ENCODE measurements at regions not wholly inside any gene's neighbourhood (a gene's known extent, or its start where the extent isn't known, plus 50 kb on each side); places are given as distances from the start of the nearest gene placed in this dataset.

GRCh38 chr1:5287178-5288150 is 633.1 kb downstream of the AJAP1 start:
- no peak for TF ChIP-seq CTCF (IDR thresholded peaks at IDR 0.05)
- ChIA-PET CTCF (no interaction called here), POLR2A (no interaction called here)
- Mint-ChIP-seq H3K4me1 (no peaks in the 10 kb centered on the region), H3K27ac (no peak overlapping the region), H3K36me3 (ENCODE audit: low read depth) (no peaks in the 10 kb centered on the region), H3K27me3 (no peaks in the 10 kb centered on the region), H3K9me3 (no peaks in the 10 kb centered on the region), H3K4me3 (no peak overlapping the region)
- ATAC-seq (ENCODE audit: low read depth): no peak
- intact Hi-C loops (cut with micrococcal nuclease): no loop called here
- no peak for DNase-seq

- DNase-seq (no peak), ATAC-seq (ENCODE audit: low read depth) (no peak)
- intact Hi-C loops (cut with micrococcal nuclease): no loop called here
- Mint-ChIP-seq H3K36me3 (ENCODE audit: low read depth) (no peaks in the 10 kb centered on the region), H3K4me1 (no peaks in the 10 kb centered on the region), H3K27ac (no peak overlapping the region), H3K9me3 (no peaks in the 10 kb centered on the region), H3K4me3 (no peak overlapping the region), H3K27me3 (no peaks in the 10 kb centered on the region)
- ChIA-PET POLR2A (no interaction called here), CTCF (interaction anchor here (0.8 kb wide), 1 partner anchor 110 kb away, joined by 3 read pairs; no protein-coding TSS in a partner anchor)
- no peak for TF ChIP-seq CTCF (IDR thresholded peaks at IDR 0.05)
Measured at GRCh38 chr1:5286244-5286643, 631.8 kb downstream of the AJAP1 start.

- no peak for TF ChIP-seq CTCF (IDR thresholded peaks at IDR 0.05)
- CTCF ChIA-PET: no interaction called here
- Mint-ChIP-seq H3K4me1 (no peaks in the 10 kb centered on the region), H3K36me3 (ENCODE audit: low read depth) (no peaks in the 10 kb centered on the region), H3K27me3 (no peaks in the 10 kb centered on the region), H3K4me3 (no peak overlapping the region), H3K9me3 (no peaks in the 10 kb centered on the region), H3K27ac (no peak overlapping the region)
- ATAC-seq (ENCODE audit: low read depth) (no peak), DNase-seq (no peak)
- intact Hi-C loops (cut with micrococcal nuclease): no loop called here
- POLR2A ChIA-PET: no interaction called here
Measured at GRCh38 chr1:5274527-5274926, 620.1 kb downstream of the AJAP1 start.

- POLR2A ChIA-PET: no interaction called here
- no peak overlapping the region for H3K4me3 Mint-ChIP-seq
- H3K36me3 Mint-ChIP-seq (ENCODE audit: low read depth): no peaks in the 10 kb centered on the region
- no peak for ATAC-seq (ENCODE audit: low read depth)
- CTCF ChIA-PET: no interaction called here
- H3K27me3 Mint-ChIP-seq: no peaks in the 10 kb centered on the region
- peaks cover 4% of the 10 kb centered on the region for H3K9me3 Mint-ChIP-seq
- no peak for TF ChIP-seq CTCF (IDR thresholded peaks at IDR 0.05)
- intact Hi-C loops (cut with micrococcal nuclease): no loop called here
- H3K4me1 Mint-ChIP-seq: no peaks in the 10 kb centered on the region
- no peak for DNase-seq
- no peak overlapping the region for H3K27ac Mint-ChIP-seq
Measured at GRCh38 chr1:5273280-5274003, 619.0 kb downstream of the AJAP1 start.

GRCh38 chr1:5272325-5272724 is 617.9 kb downstream of the AJAP1 start:
- Mint-ChIP-seq H3K27ac (no peak overlapping the region), H3K4me3 (no peak overlapping the region), H3K9me3 (peaks cover 4% of the 10 kb centered on the region), H3K27me3 (no peaks in the 10 kb centered on the region), H3K36me3 (ENCODE audit: low read depth) (no peaks in the 10 kb centered on the region), H3K4me1 (no peaks in the 10 kb centered on the region)
- DNase-seq: no peak
- TF ChIP-seq CTCF (IDR thresholded peaks at IDR 0.05): no peak
- ChIA-PET CTCF (no interaction called here), POLR2A (no interaction called here)
- ATAC-seq (ENCODE audit: low read depth): no peak
- intact Hi-C loops (cut with micrococcal nuclease): no loop called here

Measured in activated B cell treated with CpG ODN at 0.5 μM for 24 hours (primary cell).